ENCODE measurements at regions not wholly inside any gene's neighbourhood (a gene's known extent, or its start where the extent isn't known, plus 50 kb on each side); places are given as distances from the start of the nearest gene placed in this dataset.

- TF ChIP-seq RBM22 (IDR thresholded peaks at IDR 0.05; ENCODE audit: low read depth, low read length, poor library complexity, severe bottlenecking) (no peak), SAFB2 (IDR thresholded peaks at IDR 0.05; ENCODE audit: borderline replicate concordance, low read depth, low read length, severe bottlenecking) (no peak), LARP7 (IDR thresholded peaks at IDR 0.05) (no peak), ZNF583 (CRISPR knock-in tag; IDR thresholded peaks at IDR 0.05) (no peak), RBM14 (IDR thresholded peaks at IDR 0.05; ENCODE audit: borderline replicate concordance, insufficient read depth, low read depth, low read length) (no peak), CAMTA2 (CRISPR knock-in tag; conservative IDR thresholded peaks at IDR 0.05) (no peak), KLF1 (tag; IDR thresholded peaks at IDR 0.05) (no peak), TEAD4 (IDR thresholded peaks at IDR 0.05; ENCODE audit: low read length) (peak; percentile 97), TEAD4 (CRISPR knock-in tag; IDR thresholded peaks at IDR 0.05; ENCODE audit: borderline replicate concordance) (no peak), UBTF (IDR thresholded peaks at IDR 0.05; ENCODE audit: borderline replicate concordance in 1 of 2, low read depth in 2 of 2, low read length in 2 of 2) (no peak), ZNF589 (CRISPR knock-in tag; IDR thresholded peaks at IDR 0.05; ENCODE audit: low read depth) (no peak), STAT5B (CRISPR knock-in tag; IDR thresholded peaks at IDR 0.05) (no peak), ZBTB40 (IDR thresholded peaks at IDR 0.05) (peak; percentile 81), ZBTB40 (CRISPR knock-in tag; IDR thresholded peaks at IDR 0.05) (no peak; the same call in 1 of the 2 replicates), POLR2AphosphoS5 (IDR thresholded peaks at IDR 0.05; ENCODE audit: control insufficient read depth, insufficient read depth, low read depth, low read length) (peak; percentile 95), SP1 (CRISPR knock-in tag; IDR thresholded peaks at IDR 0.05) (no peak; the same call in 1 of the 2 replicates), MAFK (IDR thresholded peaks at IDR 0.05; ENCODE audit: low read length) (peak; percentile 17; the same call in 1 of the 2 replicates), MCM2 (IDR thresholded peaks at IDR 0.05; ENCODE audit: low read depth) (no peak), ZFPM2 (CRISPR knock-in tag; IDR thresholded peaks at IDR 0.05) (no peak), RBBP5 (IDR thresholded peaks at IDR 0.05; ENCODE audit: borderline replicate concordance, insufficient read depth, low read length, poor library complexity, severe bottlenecking) (peak; percentile 28)
Observed at GRCh38 chr10:28839600-28840007, 162.3 kb downstream of the BAMBI start (continued).
